Kidney glomerular epithelial cell (primary cell): ENCODE measurements at regions not wholly inside any gene's neighbourhood (a gene's known extent, or its start where the extent isn't known, plus 50 kb on each side); places are given as distances from the start of the nearest gene placed in this dataset.

ENCODE experiments used
- DNase-seq: peaks from one replicate; lab custom pipeline; 2025; lab: John Stamatoyannopoulos, UW

DNA sequence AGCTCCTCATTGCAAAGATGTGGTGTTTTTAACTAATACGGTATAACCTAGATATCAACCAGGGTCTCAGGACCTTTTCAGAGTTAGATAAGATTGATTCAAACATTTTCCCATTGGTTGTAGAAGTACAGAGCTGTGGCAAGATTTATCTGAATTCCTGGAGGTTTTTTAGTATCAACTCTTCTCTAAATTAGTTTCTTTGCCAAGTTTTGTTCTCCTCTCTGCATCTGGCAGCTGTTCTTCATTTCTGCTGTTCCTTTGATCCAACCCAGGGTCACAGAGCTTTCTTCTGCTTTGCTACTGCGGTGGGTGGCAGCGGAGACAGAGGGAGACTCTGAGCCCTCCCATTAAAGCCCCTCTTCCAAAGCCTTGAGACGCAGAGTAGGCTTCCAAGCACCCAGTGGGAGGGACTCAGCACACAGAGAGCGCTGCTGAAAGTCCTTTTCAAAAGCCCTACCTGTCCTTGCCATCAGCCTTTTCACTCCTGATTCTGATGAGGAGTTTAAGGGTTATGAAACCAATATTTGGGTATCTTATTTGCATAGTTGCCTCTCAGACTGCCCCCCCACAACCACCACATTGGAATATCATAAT, 146.3 kb upstream of the EEPD1 start:
- DNase-seq, result no peak

DNA sequence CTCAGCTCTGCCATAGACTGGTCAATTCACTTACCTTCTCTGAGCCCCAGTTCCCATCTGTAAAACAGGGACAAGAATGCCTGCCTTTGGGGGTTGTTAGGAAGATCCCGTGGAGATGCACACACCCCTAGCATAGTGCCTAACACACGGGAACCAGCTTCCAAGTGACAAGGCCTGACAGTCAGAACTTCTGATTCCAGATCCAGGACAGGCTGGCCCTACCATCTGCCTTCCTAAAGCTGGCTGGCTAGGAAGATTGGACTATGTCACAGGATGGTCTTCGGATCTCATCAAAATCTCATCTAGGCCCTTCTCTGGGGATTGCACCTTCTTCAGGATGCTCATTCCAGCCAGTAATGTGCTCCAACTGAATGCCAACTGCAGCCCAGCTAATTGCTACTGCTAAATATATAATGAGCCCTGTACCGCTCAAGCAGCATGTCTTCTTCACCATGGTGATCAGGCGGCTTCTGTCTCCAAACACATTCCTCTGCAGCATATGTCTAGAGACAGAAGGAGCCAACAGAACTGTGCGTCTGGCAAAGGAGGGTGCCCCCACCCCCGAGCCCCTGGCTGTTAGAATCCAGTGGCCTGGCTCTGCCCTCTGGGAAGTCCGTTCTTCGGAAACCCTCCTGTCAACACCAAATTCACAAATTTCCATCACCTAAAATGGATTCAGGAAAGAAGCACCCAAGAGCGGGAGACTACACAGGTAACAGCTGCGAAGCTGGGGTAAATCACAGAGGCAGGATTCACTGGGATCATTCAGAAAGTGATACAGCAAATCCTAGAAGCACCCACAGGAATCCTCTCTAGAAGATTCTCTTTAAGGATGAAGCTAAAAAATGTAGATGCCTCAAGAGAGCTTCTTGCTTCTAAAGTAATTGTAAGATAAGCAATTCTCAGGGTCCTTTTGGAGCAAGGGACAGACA, 142.1 kb upstream of the EEPD1 start:
- DNase-seq, result no peak

GRCh38 chr7:36011588-36011965, 141.5 kb upstream of the EEPD1 start:
- DNase-seq, result no peak

DNA sequence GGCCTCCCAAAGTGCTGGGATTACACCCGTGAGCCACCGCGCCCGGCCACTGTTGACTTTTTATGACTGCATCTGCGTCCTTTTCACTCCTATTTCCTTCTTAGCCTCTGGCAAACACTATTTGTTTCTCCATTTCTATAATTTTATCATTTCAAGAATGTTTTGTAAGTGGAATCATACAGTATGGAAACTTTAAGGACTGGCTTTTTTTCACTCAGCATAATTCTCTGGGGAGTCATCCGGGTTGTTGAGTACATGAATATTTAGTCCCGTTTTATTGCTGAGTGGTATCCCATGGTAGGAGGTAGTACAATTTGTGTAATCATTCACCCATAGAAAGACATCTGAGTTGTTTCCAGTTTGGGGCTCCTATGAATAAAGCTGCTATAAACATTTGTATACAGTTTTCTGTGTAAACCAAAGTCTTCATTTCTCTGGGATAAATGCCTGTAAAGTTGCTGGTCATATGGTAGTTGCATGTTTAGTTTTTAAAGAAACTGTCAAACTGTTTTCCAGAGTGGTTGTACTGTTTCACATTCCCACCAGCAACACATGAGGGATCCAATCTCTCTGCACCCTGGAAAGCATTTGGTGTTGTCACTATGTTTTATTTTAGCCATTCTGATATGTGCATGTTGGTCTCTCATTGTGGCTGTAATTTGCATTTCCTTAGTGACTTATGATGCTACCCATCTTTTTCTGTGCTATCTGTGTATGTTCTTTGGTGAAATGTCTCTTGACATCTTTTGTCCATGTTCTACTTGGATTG, 139.6 kb upstream of the EEPD1 start:
- no peak for DNase-seq

GRCh38 chr7:36014961-36015360, 138.1 kb upstream of the EEPD1 start:
- DNase-seq, result no peak

- peak; percentile 68 for DNase-seq
Observed at GRCh38 chr7:36015733-36016132, 137.3 kb upstream of the EEPD1 start.

- no peak for DNase-seq
Observed at GRCh38 chr7:36016648-36017047, 136.4 kb upstream of the EEPD1 start.

GRCh38 chr7:36017111-36017510, 135.9 kb upstream of the EEPD1 start:
- no peak for DNase-seq

DNA sequence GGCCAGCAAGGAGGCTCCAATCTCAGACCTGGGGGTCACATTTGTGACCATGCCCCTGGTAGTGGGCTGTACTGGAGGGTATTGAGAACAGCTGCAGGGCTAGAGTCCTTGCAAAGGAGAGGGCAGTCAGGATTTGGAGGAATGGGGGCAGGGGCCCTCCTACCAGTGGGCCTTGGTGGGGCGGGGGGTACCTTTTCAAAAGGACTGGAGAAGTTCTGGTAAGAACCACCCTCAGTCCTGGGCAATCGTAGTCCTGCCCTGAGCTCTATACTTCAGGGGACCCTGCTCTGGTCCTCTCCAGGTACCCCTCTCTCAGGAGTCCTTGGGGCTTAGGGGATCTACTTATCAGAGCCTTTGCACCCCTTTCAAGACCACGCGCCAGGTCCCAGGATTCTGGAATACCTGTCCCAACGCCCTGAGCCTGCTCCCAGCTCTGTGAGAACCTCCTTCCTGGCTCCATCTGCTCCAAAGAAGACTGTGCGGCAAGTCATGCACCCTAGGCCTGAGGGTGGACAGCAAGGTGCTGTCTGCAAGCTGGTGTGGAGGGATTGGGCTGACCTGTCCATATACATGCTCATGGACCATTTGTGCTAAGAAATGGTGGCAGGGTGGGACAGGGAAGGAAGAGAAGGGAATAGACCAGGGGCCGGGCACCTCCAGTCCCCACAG, 134.1 kb upstream of the EEPD1 start:
- DNase-seq, result no peak

- no peak for DNase-seq
Observed at GRCh38 chr7:36019538-36019937, 133.5 kb upstream of the EEPD1 start.

DNA sequence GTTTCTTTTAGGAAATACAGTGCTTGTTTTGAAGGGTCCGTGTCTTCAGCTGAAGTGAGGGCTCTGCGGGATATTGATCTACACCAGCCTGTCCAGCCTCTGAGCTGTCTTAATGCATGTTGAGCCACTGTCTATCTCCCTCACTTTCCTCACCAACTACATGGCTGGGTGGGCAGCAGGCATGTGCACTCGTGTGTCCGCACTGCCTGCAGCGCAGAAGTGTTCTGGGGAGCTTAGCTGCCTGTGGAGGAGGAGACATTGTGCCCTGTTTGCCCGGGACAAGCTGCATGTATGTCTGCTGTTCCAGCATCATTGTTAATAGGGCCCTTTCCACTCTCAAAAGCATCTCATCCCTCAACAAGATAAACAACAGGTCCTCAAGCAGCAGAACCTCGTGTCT, 133.1 kb upstream of the EEPD1 start:
- DNase-seq, result peak; percentile 39

DNA sequence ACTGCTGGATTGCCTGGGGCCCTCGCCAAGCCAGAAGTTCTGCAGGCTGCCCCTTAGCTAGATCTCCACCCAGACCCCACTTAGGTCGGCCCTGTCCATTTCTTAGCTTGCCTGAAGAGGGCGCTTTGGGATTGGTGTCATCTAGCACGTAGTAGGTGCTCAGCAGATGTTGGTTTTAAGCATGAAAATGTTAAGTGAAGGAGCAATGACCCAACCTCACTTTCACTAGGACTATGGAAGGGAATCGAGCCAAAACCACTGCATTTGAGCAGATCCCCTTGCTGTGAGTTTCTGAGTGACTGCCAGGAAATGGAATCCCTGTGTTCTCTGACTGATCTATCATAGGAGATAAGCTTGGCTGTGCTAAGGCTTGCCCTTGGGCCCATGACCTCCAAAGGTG, 131.7 kb upstream of the EEPD1 start:
- DNase-seq, result no peak

DNA sequence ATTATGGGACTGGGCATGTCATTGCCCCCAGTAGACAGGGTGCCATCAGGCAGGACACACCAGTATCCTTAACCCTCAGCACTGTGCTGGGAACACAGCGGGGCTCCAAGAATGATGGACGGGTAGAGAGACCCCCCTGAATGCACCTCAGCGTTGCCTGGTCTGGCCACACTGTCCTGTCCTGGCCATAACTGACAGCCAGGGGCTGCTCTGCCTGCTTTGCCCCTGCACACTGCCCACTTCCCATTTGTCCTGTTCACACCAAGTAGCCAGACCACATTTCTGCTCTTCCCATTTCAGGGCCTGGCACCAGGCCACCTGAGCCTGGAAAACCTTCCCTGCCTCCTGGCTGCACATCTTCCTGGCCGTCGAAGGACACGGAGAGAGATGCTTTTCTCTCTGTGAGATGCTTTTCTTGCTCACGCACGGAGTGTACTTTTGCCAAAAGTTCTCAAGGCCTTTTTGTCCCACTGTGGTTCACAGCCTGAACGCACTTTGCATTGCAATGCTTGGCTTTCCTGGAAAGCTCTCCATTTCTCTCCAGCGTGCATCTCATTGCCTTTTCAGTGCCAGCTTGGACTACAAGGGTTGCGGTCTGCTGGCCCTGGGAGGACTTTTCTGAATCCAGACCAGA, 131.0 kb upstream of the EEPD1 start:
- no peak for DNase-seq

DNA sequence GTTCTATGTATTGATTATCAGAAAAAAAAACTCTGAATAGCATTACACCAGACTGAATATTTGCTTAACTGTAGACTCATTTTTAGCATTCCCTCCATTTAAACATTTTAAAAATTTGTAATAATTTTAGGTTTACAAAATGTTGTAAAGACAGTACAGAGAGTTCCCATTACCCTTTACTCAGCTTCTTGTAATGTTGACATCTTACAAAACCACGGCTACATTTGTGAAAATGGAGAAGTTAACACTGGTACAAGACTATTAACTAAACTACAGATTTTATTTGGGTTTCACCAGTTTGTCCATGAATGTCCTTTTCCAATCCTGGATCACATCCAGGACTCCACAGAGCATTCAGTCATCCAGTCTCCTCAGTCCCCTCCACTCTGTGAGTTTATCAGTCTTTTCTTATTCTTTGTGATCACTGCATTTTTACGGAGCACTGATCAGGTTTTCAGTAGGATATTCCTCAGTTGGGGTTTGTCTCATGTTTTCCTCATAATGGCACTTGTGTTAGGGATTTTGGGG, 130.0 kb upstream of the EEPD1 start:
- DNase-seq, result no peak

DNA sequence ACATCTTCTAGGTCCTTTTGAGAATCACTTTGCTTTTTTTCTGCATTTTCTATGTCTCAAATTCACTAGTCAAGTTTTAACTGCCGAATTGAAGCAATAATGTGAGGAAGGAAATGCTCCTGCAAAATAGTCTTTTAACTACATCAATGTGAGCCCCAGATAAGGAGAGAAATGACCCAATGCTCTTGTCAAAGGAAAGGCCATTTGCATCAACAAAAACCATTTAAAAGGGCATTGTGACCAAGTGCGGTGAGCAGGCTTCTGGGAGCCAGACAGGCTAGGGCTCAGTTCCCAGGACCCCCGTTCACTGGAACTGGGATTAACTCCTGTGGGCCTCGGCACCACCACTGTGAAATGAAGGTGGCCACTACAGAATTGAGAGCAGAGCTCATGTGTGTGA, 127.9 kb upstream of the EEPD1 start:
- no peak for DNase-seq

GRCh38 chr7:36029311-36029710, 123.7 kb upstream of the EEPD1 start:
- DNase-seq, result no peak

DNA sequence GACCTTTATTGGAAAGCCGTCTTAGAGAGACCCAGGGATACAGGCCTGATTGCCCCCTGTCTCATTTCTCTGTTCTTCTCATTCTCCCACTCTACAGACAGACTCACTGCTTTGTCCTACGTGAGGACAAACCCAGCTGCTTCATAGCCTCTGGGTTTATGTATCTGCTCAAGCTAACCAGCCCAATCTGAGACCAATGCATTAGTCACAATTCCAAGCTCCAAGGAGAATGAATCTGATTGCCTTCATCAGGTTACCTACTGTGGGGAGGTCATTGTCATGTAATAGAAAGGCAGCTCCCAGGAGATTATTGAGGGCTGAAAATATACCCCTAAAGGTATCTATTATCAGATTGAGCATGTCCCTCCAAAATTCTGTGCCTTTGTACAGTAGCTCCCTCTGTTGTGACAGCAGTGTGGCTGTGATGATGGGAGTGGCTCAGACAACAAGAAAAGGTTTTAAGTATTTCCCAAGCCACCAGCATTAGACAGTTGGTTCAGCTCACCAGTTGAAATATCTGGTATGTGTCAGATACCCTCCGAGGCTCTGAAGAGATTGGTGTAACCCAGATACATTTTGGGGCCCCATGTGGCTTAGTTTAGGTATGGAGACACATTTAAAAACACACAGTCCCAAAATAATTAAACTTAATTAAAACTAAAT, 123.1 kb upstream of the EEPD1 start:
- no peak for DNase-seq

DNA sequence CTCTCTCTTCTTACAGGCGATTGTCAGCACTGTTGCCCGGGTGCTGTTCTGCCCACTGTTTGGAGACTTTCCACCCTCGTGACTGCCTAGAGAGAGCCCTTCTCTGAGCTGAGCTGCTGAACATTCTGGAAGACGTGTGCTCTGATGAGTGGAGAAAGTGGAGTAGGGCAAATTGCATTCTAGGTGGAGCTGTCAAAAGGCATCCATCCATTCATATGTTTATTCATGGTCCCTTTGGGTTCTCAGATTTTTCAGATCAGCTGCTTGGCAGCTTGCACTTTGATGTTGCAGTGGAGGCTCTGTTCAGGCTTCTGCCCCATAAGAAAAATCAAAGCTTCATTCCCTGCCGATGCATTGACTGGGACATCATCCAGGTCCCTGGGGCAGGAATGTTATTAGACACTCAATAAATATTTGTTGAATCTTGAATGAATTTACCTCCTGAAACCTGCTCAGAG, 120.7 kb upstream of the EEPD1 start:
- no peak for DNase-seq

- DNase-seq, result no peak
Observed at GRCh38 chr7:36034020-36034419, 119.0 kb upstream of the EEPD1 start.

DNA sequence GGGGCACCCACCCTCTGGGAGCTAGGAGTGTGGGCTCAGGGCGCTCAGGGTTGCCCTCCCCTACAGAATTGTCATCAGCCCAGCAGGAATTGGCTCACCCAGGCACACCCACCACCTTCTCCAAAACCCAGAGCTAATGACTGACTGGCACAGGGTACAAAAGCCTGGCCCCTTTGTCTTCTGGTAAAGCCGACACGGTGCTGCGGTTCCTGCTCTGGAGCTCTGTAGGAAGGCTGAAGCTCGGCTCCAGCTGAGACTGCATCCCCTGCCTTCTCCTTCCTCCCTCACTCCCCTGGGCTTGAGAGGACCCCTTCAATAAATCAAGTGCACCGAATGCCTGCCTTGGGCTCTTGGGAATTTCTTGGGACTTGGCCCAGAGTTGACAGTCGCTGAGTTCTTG, 117.9 kb upstream of the EEPD1 start:
- no peak for DNase-seq

DNA sequence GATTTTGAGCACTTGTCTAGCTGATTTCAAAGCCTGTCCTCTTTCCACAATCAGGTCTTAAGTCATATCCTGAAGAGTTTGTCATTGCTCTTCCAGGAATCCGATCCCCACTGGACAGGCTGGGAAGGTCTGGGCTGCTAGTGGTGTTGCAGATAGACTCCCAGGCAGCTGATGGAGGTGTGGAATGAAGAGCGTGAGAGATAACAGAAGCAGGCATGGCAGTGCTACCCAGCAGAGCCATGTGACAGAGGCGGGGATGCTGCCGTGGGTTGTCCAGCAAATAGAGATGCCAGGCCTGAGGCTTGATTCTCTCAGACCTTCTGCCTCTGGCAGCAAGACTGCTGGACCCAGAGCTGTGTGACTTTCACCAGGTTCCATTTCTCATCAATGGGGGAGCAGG, 116.5 kb upstream of the EEPD1 start:
- no peak for DNase-seq
